ENCODE measurements at regions not wholly inside any gene's neighbourhood (a gene's known extent, or its start where the extent isn't known, plus 50 kb on each side); places are given as distances from the start of the nearest gene placed in this dataset.
"Not testable (repeated sequence)": the region's sequence is repeated elsewhere in the genome, so short reads cannot be mapped to it uniquely, and the experiment has no call there.

DNA sequence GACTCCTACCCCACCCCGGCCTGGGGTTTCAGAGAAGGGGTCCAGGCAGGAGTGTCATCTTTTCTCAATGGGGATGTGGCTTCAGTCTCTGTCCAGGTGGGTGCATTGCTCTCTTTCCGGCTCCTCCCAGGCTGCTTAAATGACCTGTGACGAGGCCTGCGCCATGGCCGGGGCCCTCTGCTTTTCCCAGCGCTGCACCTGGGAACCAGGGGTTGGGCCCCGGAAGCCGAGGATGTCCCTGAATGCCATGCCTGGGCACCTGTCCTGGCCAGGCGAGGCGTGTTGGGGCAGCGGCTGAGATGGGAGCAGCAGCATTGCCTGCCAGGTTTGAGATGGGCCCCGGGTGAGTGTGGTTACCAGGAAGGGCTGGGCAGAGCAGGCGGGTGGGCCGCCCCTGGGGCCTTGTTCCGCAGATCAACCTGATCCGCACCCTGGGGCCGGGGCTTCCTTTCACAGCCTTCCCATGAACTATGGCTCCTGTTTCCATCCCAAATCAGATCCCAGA lies 147.4 kb downstream of the SEC14L1 start:
- no peak for DNase-seq (ENCODE audit: low read depth, low spot score)

DNA sequence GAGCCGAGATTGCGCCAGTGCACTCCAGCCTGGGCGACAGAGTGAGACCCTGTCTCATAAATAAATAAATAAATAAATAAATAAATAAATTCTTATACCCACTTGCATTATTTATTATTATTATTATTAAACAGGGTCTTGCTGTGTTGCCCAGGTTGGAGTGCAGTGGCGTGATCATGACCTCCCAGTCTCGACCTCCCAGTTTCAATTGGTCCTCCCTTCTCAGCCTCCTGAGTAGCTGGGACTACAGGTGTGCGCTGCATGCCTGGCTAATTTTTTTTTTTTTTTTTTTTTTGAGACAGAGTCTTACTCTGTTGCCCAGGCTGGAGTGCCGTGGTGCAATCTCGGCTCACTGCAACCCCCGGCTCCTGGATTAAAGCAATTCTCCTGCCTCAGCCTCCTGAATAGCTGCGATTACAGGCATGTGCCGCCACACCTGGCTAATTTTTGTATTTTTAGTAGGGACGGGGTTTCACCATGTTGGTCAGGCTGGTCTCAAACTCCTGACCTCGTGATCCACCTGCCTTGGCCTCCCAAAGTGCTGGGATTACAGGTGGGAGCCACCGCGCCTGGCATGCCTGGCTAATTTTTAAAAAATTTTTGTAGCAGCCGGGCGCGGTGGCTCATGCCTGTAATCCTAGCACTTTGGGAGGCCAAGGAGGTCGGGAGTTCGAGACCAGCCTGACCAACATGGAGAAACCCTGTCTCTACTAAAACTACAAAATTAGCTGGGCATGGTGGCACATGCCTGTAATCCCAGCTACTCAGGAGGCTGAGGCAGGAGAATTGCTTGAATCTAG lies 150.2 kb downstream of the SEC14L1 start:
- DNase-seq (ENCODE audit: low read depth, low spot score), result not testable (repeated sequence)

DNA sequence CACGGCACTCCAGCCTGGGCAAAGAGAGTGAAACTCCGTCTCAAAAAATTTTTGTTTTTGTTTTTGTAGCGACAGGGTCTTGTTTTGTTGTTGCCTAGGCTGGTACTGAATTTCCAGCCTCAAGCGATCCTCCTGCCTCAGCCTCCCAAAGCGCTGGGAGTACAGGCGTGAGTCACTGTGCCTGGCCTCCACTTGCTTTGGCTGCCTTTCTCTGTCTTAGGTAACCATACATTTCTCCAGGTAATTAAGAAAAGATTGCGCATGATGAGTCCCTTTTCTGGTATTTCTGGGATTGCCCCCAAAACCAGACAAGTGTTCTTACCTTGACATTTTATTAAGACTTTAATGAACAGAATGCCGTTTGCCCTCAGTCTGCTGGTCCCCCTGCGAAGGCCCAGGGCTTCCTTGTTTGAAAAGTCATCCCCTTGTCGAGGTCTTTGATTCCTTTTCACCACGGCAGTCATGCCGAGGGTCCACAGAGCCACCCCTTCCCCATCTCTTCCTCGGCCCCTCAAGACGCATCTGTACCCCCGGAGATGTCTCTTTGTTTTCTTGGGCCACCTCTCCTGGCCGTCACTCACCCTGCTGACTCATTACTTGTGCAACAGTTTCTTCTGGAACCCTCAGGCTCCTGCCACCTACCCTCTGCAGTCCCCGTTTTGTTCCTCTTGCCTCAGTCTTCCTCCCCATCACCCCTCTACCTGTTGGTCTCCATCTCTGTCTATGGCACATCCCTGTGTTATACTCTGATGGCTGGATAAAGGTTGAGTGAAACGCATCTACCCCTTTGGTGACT lies 151.0 kb downstream of the SEC14L1 start:
- no peak for DNase-seq (ENCODE audit: low read depth, low spot score)

DNA sequence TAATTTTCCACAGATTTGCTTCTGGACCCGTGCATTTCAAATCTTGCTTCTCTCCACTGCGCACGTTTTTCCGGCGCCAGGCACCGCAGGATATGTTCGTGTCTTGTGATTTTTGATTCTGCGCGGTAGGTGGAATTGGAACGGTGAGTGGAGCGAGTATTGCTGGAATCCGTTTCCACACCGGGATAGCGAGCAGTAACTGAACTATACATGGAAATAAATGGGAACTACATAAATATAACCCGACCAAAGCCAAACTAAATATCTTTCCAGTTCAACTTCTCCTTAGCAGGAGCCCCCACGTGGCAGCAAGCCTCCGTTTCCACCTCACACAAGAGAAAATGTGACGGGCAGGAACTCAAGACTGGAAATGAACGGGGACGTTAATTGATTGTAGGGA lies 154.0 kb downstream of the SEC14L1 start:
- no peak for DNase-seq (ENCODE audit: low read depth, low spot score)

DNA sequence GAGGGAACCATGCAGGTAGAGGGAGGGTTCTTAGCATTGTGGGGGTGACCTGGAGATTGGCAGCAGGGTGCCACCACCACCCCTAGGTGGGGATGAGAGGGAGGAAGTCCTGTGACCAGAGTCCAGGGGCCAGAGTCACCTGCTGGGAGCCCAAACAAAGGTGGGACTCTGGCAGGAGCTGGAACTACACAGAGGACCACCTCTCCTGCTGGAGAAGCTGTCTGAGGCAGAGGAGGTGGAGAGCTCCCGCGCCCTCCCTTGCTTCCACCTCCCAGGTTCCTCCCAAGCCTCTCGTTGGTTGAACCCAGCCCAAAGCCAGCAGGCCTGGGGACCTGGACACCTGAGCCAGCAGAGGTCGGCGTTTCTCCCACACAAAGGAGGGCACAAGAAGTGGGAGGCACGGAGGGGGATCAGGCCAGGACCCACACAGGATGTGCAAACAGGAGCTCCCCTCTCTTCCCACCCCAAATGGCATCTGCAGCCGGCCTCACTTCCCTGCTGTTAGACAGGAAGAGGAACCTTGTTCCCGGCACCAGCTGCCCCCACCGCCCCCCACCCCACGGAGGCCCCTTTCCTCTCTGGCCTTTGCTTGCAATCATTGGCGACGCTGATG lies 154.6 kb downstream of the SEC14L1 start:
- DNase-seq (ENCODE audit: low read depth, low spot score), result no peak

DNA sequence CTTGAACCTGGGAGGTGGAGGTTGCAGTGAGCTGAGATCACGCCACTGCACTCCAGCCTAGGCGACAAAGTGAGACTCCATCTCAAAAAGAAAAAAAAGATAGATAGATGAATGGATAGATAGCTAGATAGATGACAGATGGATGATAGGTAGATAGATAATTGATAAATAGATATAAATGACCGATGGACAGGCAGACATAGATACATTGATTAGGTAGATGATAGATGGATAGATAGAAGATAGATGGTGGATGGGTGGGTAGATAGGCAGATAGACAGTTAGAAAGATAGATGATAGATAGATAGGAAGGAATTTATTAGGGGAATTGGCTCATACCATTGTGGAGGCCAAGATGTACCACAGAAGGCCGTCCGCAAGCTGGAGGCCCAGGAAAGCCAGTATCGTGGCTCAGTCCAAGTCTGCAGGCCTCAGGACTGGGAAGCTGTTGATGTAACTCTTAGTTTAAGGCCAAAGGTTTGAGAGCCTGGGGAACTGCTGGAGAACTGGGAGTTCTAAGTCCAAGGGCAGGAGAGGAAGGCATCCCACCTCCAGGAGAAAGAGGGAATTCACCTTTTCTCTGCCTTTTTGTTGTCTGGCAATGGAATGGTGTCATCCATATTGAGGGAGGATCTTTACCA lies 156.1 kb downstream of the SEC14L1 start:
- DNase-seq (ENCODE audit: low read depth, low spot score), result no peak

DNA sequence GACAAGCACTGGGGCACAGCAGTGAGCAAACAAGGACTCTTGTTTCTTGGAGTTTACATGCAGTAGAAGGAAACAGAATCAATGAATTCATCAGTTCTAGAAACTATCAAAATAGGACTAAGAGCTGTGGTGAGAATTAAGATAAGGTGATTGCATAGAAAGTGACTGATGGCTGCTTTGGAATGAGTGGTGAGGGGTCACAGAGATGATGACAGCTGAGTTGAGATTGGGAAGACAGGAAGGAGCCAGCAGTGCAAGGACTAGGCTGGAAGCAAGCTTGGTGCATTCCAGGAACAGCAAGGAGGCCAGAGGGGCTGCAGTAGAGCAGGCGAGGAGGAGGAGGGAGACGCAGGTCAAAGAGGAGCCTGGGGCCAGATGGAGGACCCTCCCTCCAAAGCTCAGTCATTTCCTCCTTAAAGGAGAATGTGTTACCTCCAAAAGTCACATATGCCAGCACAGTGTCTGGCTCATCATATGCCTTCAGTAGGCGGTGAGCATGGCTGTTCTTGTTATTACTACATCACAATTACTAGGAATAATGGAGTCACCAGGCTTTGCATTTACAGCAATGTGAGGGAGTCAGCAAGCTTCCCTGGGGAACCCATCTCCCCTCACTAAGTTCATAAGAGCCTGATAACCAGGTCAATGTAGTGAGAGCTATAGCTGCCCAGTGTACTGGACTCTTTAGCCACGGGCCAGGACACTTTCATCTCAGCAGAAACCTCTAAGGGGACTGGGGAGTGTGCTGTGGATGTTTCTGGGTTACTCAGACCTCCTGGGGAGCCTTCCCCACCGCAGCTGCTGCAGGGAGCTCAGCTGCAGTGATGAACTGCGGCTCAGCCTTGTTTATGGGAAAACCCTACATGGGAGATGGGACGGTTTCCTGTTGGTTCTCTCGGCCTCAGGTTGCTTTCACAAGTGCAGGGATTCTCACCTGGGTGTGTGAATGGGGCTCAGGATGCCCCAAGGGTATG lies 157.2 kb downstream of the SEC14L1 start:
- DNase-seq (ENCODE audit: low read depth, low spot score), result no peak

DNA sequence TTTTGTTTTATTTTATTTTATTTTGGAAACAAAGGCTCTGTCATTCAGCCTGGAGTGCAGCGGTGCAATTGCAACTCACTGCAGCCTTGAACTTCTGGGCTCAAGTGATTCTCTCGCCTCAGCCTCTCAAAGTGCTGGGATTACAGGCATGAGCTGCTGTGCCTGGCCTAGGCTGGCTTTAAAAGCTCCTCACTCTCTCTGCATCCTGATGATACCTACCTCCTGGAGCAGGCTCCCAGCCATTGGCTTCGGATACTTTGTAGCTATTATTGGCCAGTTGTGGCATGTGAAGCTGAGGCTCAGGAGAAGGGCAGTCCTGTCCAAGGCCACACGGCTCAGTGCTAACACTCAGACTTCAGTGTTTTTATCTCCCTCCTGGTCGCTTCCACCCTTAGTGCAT lies 158.0 kb downstream of the SEC14L1 start:
- no peak for DNase-seq (ENCODE audit: low read depth, low spot score)

DNA sequence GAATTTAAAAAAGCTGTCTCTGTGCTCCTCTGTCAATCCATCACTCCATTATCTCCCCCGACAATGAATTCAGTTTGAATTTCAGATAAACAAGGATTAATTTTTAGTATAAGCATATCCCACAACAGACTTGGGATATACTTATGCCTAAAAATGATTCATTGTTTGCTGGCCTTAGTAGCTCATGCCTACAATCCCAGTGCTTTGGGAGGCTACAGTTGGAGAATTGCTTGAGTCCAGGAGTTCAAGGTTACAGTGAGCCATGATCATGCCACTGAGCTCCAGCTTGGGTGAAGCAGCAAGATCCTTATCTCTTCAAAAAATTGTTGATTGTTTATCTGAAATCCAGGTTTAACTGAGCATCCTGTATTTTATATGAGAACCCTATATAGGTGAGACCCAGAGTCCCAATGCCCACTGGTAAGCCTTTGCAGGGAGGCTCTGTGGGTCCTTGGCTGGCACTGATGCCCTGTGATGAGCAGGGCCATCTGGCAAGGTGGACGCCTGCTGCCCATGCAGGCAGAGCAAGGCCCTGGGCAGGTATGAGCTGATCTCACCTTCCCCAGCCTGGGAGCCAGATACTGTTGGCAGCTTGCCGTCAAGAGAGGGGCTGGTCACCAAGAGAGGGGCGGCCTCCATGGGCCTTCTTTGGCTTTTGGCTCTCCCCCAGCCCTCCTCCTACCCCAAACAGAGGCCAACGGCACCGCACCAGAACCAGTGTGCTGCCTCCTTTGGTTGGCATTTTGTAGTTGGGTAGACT lies 158.7 kb downstream of the SEC14L1 start:
- no peak for DNase-seq (ENCODE audit: low read depth, low spot score)

DNA sequence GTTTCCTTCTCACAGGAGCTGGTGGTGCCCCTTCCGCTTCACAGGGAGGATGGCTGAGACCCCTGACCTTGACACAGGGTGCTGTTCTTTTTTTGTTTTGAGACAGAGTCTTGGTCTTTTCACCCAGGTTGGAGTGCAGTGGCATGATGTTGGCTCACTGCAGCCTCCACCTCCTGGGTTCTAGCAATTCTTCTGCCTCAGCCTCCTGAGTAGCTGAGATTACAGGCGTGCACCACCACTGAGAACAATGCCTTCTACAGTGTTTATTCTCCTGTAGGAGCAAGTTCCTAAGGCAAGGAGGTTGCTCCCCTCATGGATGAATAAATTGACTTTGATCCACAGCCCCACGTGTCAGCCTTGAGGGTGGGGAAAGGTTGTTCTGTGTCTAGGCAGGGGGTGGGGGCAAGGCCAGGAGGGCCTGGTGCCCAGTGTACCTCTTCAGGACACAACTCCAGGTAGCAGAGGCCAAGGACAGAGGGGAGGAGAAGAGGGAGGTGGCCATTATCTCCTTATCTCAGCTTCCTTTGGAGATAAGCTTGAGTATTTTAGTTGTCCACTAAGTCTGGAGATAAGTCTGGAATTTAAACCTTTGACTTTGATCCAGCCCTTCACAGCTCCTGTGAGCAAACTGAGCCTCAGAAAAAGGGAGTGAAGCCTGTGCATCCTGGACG lies 159.4 kb downstream of the SEC14L1 start:
- DNase-seq (ENCODE audit: low read depth, low spot score), result no peak

DNA sequence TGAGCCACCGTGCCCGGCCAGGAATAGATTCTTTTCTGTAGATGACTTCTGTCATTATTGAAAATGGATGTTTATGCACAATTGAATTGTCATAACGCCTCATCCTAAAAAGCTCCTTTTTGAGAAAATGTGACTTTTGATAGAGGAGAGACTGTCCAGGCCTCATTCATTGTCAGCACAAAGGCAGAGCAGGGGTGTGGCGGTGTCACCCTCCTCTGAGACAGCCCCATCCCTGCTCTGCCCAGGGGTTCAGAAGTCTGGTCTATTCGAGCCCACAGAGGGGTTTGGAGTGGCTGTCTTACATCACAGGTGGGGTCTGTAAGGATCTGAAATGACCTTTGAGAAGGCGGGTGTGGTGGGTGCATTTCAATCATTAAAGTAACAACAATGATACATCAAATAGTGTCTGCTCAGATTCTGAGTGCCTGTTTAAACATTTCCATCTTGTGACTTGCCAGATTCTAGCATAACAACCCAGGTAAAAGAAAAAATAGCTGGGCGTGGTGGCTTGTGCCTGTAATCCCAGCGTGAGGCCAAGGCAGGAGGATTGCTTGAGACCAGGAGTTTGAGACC lies 161.0 kb downstream of the SEC14L1 start:
- no peak for DNase-seq (ENCODE audit: low read depth, low spot score)

DNA sequence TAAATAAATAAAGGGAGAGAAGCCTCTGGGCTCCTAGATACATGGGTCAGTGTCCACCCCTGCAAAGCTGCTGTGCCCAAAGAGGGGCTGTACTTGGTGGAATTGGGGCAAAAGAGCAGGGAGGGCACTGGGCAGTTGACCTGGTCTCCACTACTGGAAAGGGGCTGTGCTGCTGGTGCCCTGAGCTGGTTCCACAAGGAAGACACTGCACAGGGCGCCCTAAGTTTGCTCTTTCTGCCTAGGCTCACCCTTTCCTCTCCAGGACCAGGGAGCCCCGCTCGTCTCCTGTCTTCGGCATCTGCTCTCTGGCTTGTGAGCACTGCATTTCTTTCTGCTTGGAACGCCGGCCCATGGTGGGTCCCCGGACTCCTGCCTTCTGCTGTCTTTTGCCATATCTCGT lies 161.9 kb downstream of the SEC14L1 start:
- no peak for DNase-seq (ENCODE audit: low read depth, low spot score)

DNA sequence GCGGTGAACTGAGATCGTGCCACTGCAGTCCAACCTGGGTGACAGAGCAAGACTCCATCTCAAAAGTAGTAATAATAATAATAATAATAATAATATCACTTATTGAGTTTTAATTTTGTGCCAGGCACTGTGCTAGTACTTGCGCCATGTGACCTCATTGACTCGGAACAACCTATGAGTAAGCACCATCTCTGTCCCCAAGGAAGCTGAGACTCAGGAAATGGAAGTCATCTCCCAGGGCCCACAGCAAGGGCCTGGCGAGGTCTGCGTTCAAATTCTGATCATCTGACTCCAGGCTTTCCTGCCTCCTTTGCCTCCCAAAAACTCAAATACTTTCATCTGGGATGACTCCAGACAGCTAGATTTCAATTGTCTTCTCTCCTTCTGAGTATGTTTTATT lies 162.9 kb downstream of the SEC14L1 start:
- no peak for DNase-seq (ENCODE audit: low read depth, low spot score)

DNA sequence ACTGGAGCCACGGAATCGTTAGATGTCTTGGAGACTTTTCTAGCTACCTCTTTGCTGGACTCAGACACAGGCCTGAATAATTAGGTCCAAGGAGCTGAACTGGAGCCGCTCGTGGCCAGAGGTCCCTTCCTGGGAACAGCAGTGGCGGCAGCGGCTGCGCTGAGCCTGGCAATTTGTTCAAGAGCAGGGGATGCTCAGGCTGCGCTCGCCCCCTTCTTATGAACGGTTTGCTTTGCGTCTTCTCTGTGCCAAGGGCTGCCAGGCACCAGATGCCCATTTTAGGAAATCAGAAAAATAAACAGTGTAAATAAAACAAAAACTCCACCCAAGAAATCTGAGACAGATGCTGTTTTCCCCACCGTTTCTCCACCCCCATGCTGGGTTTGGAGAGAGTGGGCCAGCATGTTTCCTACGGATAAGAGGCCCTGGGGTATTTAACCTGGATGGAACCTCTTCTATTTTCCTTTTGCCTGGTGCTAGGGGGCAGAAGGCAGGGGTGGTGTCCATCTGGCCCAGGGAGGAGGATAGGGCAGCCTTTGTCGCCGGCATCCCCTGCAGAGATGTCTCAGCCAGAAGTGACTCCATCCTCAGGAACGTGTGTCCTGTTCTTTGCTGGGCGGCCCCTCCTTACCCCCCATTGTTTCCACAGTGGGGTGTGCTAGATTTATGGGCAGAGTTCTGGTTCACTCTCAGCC lies 163.4 kb downstream of the SEC14L1 start:
- no peak for DNase-seq (ENCODE audit: low read depth, low spot score)

DNA sequence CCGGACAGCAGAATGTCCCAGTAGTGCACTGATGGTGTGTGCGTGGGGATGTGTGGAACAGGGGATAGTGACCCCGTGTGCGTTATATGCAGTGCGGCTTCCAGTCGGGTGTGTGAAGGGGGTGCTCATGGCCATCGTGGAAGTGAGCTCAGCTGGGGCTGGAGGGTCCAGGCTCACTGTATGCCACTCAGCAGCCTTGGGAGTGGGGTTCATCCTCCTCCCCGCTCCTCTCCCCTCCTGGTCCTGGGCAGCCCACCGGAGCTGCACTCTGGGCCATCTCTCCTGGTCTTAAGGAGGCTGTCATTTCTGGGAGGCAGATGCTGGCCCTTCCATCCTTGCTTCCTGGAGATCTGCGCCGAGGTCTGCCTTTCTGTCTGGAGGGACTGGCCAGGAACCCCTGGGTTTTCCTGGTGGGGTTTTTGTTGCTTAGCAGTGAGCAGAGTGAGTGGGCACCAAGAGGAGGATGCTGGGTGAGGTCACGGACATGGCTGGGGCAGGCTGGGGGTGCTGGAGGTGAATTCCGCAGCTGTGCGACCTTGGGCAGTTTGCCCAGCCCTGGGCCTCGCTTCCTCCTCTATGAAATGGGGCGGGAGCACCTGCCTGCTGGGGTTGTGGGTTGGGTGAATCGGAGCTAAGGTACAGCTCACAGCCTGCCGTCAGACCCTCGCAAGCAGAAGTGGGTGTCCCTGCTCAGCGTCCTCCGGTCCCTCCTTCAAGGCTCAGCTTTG lies 164.1 kb downstream of the SEC14L1 start:
- no peak for DNase-seq (ENCODE audit: low read depth, low spot score)

DNA sequence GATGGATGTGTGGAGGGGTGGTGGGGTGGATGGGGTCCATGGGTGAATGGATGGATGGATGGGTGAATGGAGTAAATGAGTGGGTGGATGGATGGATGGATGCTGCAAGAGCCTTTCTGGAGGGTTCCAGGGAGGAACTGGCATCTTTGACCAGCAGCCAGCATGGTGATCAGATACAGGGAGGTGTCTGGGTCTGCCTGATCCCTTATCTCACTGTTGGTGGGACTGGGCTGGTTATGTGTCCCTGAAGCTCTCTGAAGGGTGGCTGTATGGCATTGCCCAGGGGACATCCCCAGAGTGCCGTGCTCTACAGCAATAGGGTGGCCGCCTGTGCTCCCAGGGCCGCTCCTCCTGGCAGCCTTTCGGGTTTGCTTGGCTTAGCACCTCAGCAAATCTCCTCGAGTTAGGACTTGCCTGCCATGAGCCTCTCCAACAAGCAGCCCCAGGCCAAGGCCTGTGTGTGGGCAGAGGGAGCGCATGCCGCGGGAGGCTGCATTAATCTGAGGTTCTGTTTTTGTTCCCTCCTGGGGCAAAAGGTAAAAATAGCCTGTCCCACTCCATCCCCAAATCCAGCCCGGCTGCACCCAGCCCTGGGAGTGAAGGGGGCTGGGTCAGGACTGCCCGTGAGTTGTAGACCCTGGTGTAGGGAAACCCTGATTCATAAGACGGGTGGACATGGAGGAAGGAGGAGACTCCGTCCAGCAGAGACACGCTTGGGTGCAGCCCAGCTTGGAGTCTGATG lies 165.4 kb downstream of the SEC14L1 start:
- DNase-seq (ENCODE audit: low read depth, low spot score), result no peak
